GM19023 (cell line): ENCODE measurements at regions not wholly inside any gene's neighbourhood (a gene's known extent, or its start where the extent isn't known, plus 50 kb on each side); places are given as distances from the start of the nearest gene placed in this dataset.
"Not testable (repeated sequence)": the region's sequence is repeated elsewhere in the genome, so short reads cannot be mapped to it uniquely, and the experiment has no call there.

Source experiments
- ATAC-seq: cut with Tn5 transposase; IDR thresholded peaks from one replicate; pipeline ENCODE4 v1.9.1; 2021; ENCODE audit warnings: mild to moderate bottlenecking, moderate library complexity; ENCODE audit not compliant: unreplicated experiment

GRCh38 chr13:105904034-105904742 is 631.3 kb downstream of the EFNB2 start:
- ATAC-seq = no peak

GRCh38 chr13:105902396-105902795 is 633.1 kb downstream of the EFNB2 start:
- no peak for ATAC-seq

- ATAC-seq = no peak
Observed at GRCh38 chr13:105897575-105897974, 637.9 kb downstream of the EFNB2 start.

- ATAC-seq = no peak
Observed at GRCh38 chr13:105894697-105895096, 640.8 kb downstream of the EFNB2 start.

- no peak for ATAC-seq
Observed at GRCh38 chr13:105890509-105890908, 645.0 kb downstream of the EFNB2 start.

- ATAC-seq = no peak
Observed at GRCh38 chr13:105878119-105878700, 657.3 kb downstream of the EFNB2 start.

GRCh38 chr13:105874814-105875213 is 660.6 kb downstream of the EFNB2 start:
- no peak for ATAC-seq

GRCh38 chr13:105871768-105872167 is 663.7 kb downstream of the EFNB2 start:
- ATAC-seq = no peak

GRCh38 chr13:105871326-105871725 is 664.1 kb downstream of the EFNB2 start:
- no peak for ATAC-seq

GRCh38 chr13:105863300-105863920 is 672.1 kb downstream of the EFNB2 start:
- ATAC-seq = no peak

GRCh38 chr13:105848494-105848893 is 687.0 kb downstream of the EFNB2 start:
- ATAC-seq = no peak

- no peak for ATAC-seq
Observed at GRCh38 chr13:105847527-105848291, 687.8 kb downstream of the EFNB2 start.

- no peak for ATAC-seq
Observed at GRCh38 chr13:105846923-105847322, 688.5 kb downstream of the EFNB2 start.

GRCh38 chr13:105841286-105841685 is 694.2 kb downstream of the EFNB2 start:
- ATAC-seq = no peak

GRCh38 chr13:105838231-105838630 is 697.2 kb downstream of the EFNB2 start:
- no peak for ATAC-seq

- not testable (repeated sequence) for ATAC-seq
Observed at GRCh38 chr13:105837295-105837694, 698.2 kb downstream of the EFNB2 start.

- ATAC-seq = no peak
Observed at GRCh38 chr13:105830821-105831220, 704.6 kb downstream of the EFNB2 start.

GRCh38 chr13:105827111-105827809 is 708.2 kb downstream of the EFNB2 start:
- no peak for ATAC-seq

- no peak for ATAC-seq
Observed at GRCh38 chr13:105825071-105825470, 710.4 kb downstream of the EFNB2 start.

- ATAC-seq = no peak
Observed at GRCh38 chr13:105821337-105821736, 714.1 kb downstream of the EFNB2 start.

GRCh38 chr13:105820415-105820814 is 715.0 kb downstream of the EFNB2 start:
- no peak for ATAC-seq
